IMR-90 (cell line): ENCODE measurements at regions not wholly inside any gene's neighbourhood (a gene's known extent, or its start where the extent isn't known, plus 50 kb on each side); places are given as distances from the start of the nearest gene placed in this dataset.

Source experiments
- ATAC-seq: fragments of 200-7000 bp; cut with Tn5 transposase; 2 replicates; pipeline ENCODE4 v1.9.1; 2020; ENCODE audit warnings: low read depth, mild to moderate bottlenecking, moderate library complexity
- BruUV-seq: library from RNA; stranded (reverse); fragments of 400-500 nt; replicated peaks from 2 replicates; lab custom pipeline; 2021; lab: Mats Ljungman, UMichigan
- CTCF ChIA-PET: fragments of 300-600 bp; formaldehyde crosslinking; extraction: SDS; loops from one replicate; lab custom pipeline; 2021; ENCODE audit warnings: antibody characterized with exemption; lab: Yijun Ruan, JAX
- POLR2A ChIA-PET: fragments of 300-600 bp; sonication (Branson Sonifier 250); formaldehyde crosslinking; loops from one replicate; lab custom pipeline; 2022; ENCODE audit warnings: antibody characterized with exemption; ENCODE audit not compliant: unreplicated experiment; lab: Charles Lee
- DNase-seq: peaks from one replicate; pipeline ENCODE4 v3.0.0; 2013
- H2AFZ ChIP-seq: replicated peaks from 2 replicates; pipeline ENCODE3; 2013; ENCODE audit warnings: low read length, mild to moderate bottlenecking; ENCODE audit not compliant: poor library complexity
- H2AK5ac ChIP-seq: 2 replicates; pipeline ENCODE4 v1.6.1; 2013; ENCODE audit warnings: low read depth, low read length, inconsistent platforms
- H2AK9ac ChIP-seq: replicated peaks from 2 replicates; pipeline ENCODE3; 2013; ENCODE audit warnings: mild to moderate bottlenecking, low read depth, low read length, moderate library complexity; ENCODE audit not compliant: poor library complexity
- H2BK120ac ChIP-seq: 2 replicates; pipeline ENCODE4 v1.6.1; 2013; ENCODE audit warnings: low read depth, low read length, inconsistent platforms
- H2BK15ac ChIP-seq: 3 replicates; pipeline ENCODE4 v1.6.1; 2013; ENCODE audit warnings: low read depth, low read length, inconsistent platforms
- H2BK20ac ChIP-seq: 2 replicates; pipeline ENCODE4 v1.6.1; 2013; ENCODE audit warnings: low read depth, mild to moderate bottlenecking, inconsistent platforms, low read length, moderate library complexity
- H2BK5ac ChIP-seq: 2 replicates; pipeline ENCODE4 v1.6.1; 2013; ENCODE audit warnings: mild to moderate bottlenecking, low read depth, low read length, inconsistent platforms; ENCODE audit not compliant: poor library complexity, severe bottlenecking
- H3K14ac ChIP-seq: replicated peaks from 2 replicates; pipeline ENCODE4 v1.6.1; 2013; ENCODE audit warnings: low read depth, low read length, inconsistent platforms
- H3K18ac ChIP-seq: 2 replicates; pipeline ENCODE4 v1.6.1; 2013; ENCODE audit warnings: low read depth, low read length, control low read depth
- H3K23ac ChIP-seq: 2 replicates; pipeline ENCODE4 v1.6.1; 2013; ENCODE audit warnings: low read depth, low read length, inconsistent platforms
- H3K27ac ChIP-seq: 2 replicates; pipeline ENCODE4 v1.5.1; 2013; ENCODE audit warnings: mild to moderate bottlenecking, control low read depth, low read length; ENCODE audit not compliant: insufficient read depth
- H3K27me3 ChIP-seq: 2 replicates; pipeline ENCODE4 v1.6.1; 2013; ENCODE audit warnings: low read length; ENCODE audit not compliant: control insufficient read depth, insufficient read depth
- H3K36me3 ChIP-seq: 2 replicates; pipeline ENCODE4 v1.6.1; 2013; ENCODE audit warnings: low read length, mixed read lengths; ENCODE audit not compliant: control insufficient read depth, insufficient read depth
- H3K4ac ChIP-seq: 2 replicates; pipeline ENCODE4 v1.6.1; 2013; ENCODE audit warnings: low read depth, low read length, inconsistent platforms
- H3K4me1 ChIP-seq: 2 replicates; pipeline ENCODE4 v1.6.1; 2013; ENCODE audit warnings: low read length, mixed read lengths; ENCODE audit not compliant: control insufficient read depth, insufficient read depth
- H3K4me2 ChIP-seq: 2 replicates; pipeline ENCODE4 v1.6.1; 2013; ENCODE audit warnings: low read depth, mild to moderate bottlenecking, control low read depth, low read length, moderate library complexity
- H3K4me3 ChIP-seq: 2 replicates; pipeline ENCODE4 v1.5.1; 2013; ENCODE audit warnings: low read depth, mild to moderate bottlenecking, control low read depth, low read length, moderate library complexity; ENCODE audit not compliant: insufficient read depth
- H3K56ac ChIP-seq: 2 replicates; pipeline ENCODE4 v1.6.1; 2013; ENCODE audit warnings: low read length, inconsistent platforms; ENCODE audit not compliant: insufficient read depth; ENCODE audit errors: extremely low read depth
- H3K79me1 ChIP-seq, 2 experiments: 2 replicates each; pipeline ENCODE4 v1.6.1; 2013; ENCODE audit warnings: low read length in 2 of 2, inconsistent platforms in 1 of 2, low read depth in 1 of 2
- H3K9ac ChIP-seq: 2 replicates; pipeline ENCODE4 v1.6.1; 2013; ENCODE audit warnings: low read depth, low read length, control low read depth
- H3K9me1 ChIP-seq: 2 replicates; pipeline ENCODE4 v1.6.1; 2013; ENCODE audit warnings: low read length, inconsistent platforms; ENCODE audit not compliant: insufficient read depth
- H3K9me3 ChIP-seq: 2 replicates; pipeline ENCODE4 v1.6.1; 2013; ENCODE audit warnings: low read length; ENCODE audit not compliant: control insufficient read depth, insufficient read depth
- H4K20me1 ChIP-seq: 2 replicates; pipeline ENCODE4 v1.6.1; 2013; ENCODE audit warnings: low read length, inconsistent platforms; ENCODE audit not compliant: insufficient read depth
- H4K5ac ChIP-seq: 2 replicates; pipeline ENCODE4 v1.6.1; 2013; ENCODE audit warnings: mild to moderate bottlenecking, low read depth, low read length, control low read depth
- H4K8ac ChIP-seq, 2 experiments: 2 replicates each; pipeline ENCODE4 v1.6.1; 2013; ENCODE audit warnings: low read depth in 2 of 2, low read length in 2 of 2, control low read depth in 1 of 2, inconsistent platforms in 1 of 2
- H4K91ac ChIP-seq: 2 replicates; pipeline ENCODE4 v1.6.1; 2013; ENCODE audit warnings: low read depth, low read length, inconsistent platforms; ENCODE audit not compliant: insufficient read depth
- CEBPB ChIP-seq: IDR thresholded peaks from 2 replicates; pipeline ENCODE4 v1.6.1; 2012; ENCODE audit warnings: low read depth, low read length, improper control_type of control experiment
- CHD1 ChIP-seq: IDR thresholded peaks from 2 replicates; pipeline ENCODE4 v1.6.1; 2012; ENCODE audit warnings: low read depth, low read length, improper control_type of control experiment
- FOS ChIP-seq: fragments of 150-350 bp; IDR thresholded peaks from 2 replicates; pipeline ENCODE4 v1.6.1; 2016; ENCODE audit warnings: low read depth, low read length
- MAFK ChIP-seq: IDR thresholded peaks from 2 replicates; pipeline ENCODE4 v1.6.1; 2012; ENCODE audit warnings: low read depth, low read length, improper control_type of control experiment
- MXI1 ChIP-seq: IDR thresholded peaks from 2 replicates; pipeline ENCODE4 v1.6.1; 2012; ENCODE audit warnings: low read depth, mild to moderate bottlenecking, low read length, moderate library complexity, borderline replicate concordance
- NFE2L2 ChIP-seq: fragments of 150-350 bp; IDR thresholded peaks from 2 replicates; pipeline ENCODE4 v1.6.1; 2016; ENCODE audit warnings: low read depth, mild to moderate bottlenecking, low read length
- POLR2A ChIP-seq: IDR thresholded peaks from 2 replicates; pipeline ENCODE4 v1.6.1; 2012; ENCODE audit warnings: mild to moderate bottlenecking, low read depth, low read length
- RAD21 ChIP-seq: IDR thresholded peaks from 2 replicates; pipeline ENCODE4 v1.6.1; 2012; ENCODE audit warnings: low read length, improper control_type of control experiment
- RFX5 ChIP-seq: IDR thresholded peaks from 2 replicates; pipeline ENCODE4 v1.8.0; 2012; ENCODE audit warnings: low read depth, mild to moderate bottlenecking, low read length, moderate library complexity
- SMC3 ChIP-seq: fragments of 150-350 bp; IDR thresholded peaks from 2 replicates; pipeline ENCODE4 v1.6.1; 2016; ENCODE audit warnings: low read depth, mild to moderate bottlenecking, antibody characterized with exemption, low read length, moderate library complexity
- dilution Hi-C: fragments of 300-500 bp; cut with HindIII; formaldehyde crosslinking; loops from one replicate; pipeline ENCODE4 v1.14.3; 2018; ENCODE audit warnings: low sequenced_read_pairs; ENCODE audit not compliant: unreplicated experiment
- in situ Hi-C: fragments of 300-500 bp; cut with MboI; formaldehyde crosslinking; loops from 3 replicates; pipeline ENCODE4 v1.14.3; 2019; ENCODE audit warnings: low sequenced_read_pairs, inconsistent platforms, mixed read lengths
- intact Hi-C: fragments of 100-400 bp; cut with micrococcal nuclease; formaldehyde crosslinking; loops from 2 replicates; pipeline ENCODE4 v1.10.0; 2022
- TF ChIP-seq, protein P1 (sequence below): fragments of 150-350 bp; IDR thresholded peaks from 2 replicates; pipeline ENCODE4 v1.6.1; 2017; ENCODE audit warnings: mild to moderate bottlenecking, antibody characterized with exemption, low read length, low read depth
- TF ChIP-seq, protein P2 (sequence below): fragments of 150-350 bp; IDR thresholded peaks from 2 replicates; pipeline ENCODE4 v1.6.1; 2016; ENCODE audit warnings: low read depth, mild to moderate bottlenecking, low read length, moderate library complexity, borderline replicate concordance

DNA sequence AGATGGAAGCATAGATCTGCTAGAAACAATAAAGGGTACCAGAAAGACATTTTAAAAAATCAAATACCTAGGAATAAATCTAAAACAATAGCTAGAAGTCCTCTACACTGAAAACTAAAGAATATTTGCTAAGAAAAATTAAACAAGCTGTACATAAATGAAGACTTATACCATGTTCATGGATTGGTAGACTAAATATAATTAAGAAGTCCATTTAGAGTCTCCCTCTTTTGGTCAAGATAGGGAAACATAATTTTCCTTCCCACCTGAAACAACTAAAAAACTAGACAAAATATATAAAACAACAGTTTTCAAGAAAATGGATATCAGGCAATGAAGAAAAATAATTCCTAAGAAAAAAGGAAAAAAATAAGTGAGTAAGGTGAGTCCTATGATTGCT, 120.0 kb upstream of the TAB2 start:
- no peaks in the 10 kb centered on the region for H3K36me3 ChIP-seq
- no peak overlapping the region for H3K4ac ChIP-seq
- ChIA-PET CTCF (no interaction called here), POLR2A (no interaction called here)
- H3K18ac ChIP-seq = no peak overlapping the region
- DNase-seq (no peak), ATAC-seq (no peak)
- H3K9me1 ChIP-seq = no peaks in the 10 kb centered on the region
- no peak overlapping the region for H3K9ac ChIP-seq
- in situ Hi-C loops (no loop called here), intact Hi-C loops (no loop called here), dilution Hi-C loops (no loop called here)
- no peak overlapping the region for H2AFZ ChIP-seq
- H3K27me3 ChIP-seq = peaks cover 12% of the 10 kb centered on the region
- H4K8ac ChIP-seq = no peak overlapping the region
- H3K4me1 ChIP-seq = no peaks in the 10 kb centered on the region
- no peaks in the 10 kb centered on the region for H3K79me1 ChIP-seq
- H4K5ac ChIP-seq = no peak overlapping the region
- H2BK5ac ChIP-seq = no peak overlapping the region
- no peak overlapping the region for H3K27ac ChIP-seq
- no peak overlapping the region for H3K4me2 ChIP-seq
- TF ChIP-seq POLR2A = no peak
- TF ChIP-seq MAFK = no peak
- TF ChIP-seq, protein P1, sequence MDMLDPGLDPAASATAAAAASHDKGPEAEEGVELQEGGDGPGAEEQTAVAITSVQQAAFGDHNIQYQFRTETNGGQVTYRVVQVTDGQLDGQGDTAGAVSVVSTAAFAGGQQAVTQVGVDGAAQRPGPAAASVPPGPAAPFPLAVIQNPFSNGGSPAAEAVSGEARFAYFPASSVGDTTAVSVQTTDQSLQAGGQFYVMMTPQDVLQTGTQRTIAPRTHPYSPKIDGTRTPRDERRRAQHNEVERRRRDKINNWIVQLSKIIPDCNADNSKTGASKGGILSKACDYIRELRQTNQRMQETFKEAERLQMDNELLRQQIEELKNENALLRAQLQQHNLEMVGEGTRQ = no peak
- no peak for TF ChIP-seq CEBPB
- TF ChIP-seq RAD21 = no peak
- TF ChIP-seq CHD1 = no peak
- TF ChIP-seq MXI1 = no peak
- TF ChIP-seq, protein P2, sequence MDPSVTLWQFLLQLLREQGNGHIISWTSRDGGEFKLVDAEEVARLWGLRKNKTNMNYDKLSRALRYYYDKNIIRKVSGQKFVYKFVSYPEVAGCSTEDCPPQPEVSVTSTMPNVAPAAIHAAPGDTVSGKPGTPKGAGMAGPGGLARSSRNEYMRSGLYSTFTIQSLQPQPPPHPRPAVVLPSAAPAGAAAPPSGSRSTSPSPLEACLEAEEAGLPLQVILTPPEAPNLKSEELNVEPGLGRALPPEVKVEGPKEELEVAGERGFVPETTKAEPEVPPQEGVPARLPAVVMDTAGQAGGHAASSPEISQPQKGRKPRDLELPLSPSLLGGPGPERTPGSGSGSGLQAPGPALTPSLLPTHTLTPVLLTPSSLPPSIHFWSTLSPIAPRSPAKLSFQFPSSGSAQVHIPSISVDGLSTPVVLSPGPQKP = no peak
- no peak for TF ChIP-seq NFE2L2
- TF ChIP-seq RFX5 = no peak
- no peak for TF ChIP-seq SMC3
- TF ChIP-seq FOS = no peak
- H2BK20ac ChIP-seq = no peak overlapping the region
- no TSS peak for BruUV-seq
- no peak overlapping the region for H3K56ac ChIP-seq
- H3K4me3 ChIP-seq = no peak overlapping the region
- H2AK9ac ChIP-seq = no peak overlapping the region
- no peaks in the 10 kb centered on the region for H4K20me1 ChIP-seq
- H3K14ac ChIP-seq = no peak overlapping the region
- H2BK120ac ChIP-seq = no peak overlapping the region
- no peak overlapping the region for H2AK5ac ChIP-seq
- no peak overlapping the region for H4K91ac ChIP-seq
- peaks cover 5% of the 10 kb centered on the region; the same call in 1 of the 2 replicates for H3K9me3 ChIP-seq
- no peak overlapping the region for H2BK15ac ChIP-seq
- no peak overlapping the region for H3K23ac ChIP-seq
